ENCODE measurements at regions not wholly inside any gene's neighbourhood (a gene's known extent, or its start where the extent isn't known, plus 50 kb on each side); places are given as distances from the start of the nearest gene placed in this dataset.

DNA sequence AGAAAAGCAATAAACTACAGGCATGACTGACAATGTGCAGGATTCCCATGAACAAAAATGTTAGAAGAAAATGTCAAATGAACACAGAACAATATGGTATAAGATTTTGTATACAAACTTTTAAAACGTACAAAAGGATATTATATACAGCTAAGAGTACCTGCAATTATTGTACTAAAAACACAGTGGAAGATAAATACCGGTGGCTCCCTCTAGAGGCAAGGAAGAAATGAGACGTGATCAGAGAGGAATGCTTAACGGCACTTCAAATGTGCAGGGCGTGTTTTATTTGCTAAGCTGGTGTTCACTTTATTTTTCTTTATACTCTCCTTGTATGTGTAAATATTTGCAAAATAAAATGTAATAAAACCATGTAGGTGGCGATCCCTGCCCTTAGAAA lies 191.8 kb upstream of the SAMSN1 start:
- no peak for TF ChIP-seq EZH2 (IDR thresholded peaks at IDR 0.05; ENCODE audit: borderline replicate concordance, low read length)
- TF ChIP-seq, protein P1, sequence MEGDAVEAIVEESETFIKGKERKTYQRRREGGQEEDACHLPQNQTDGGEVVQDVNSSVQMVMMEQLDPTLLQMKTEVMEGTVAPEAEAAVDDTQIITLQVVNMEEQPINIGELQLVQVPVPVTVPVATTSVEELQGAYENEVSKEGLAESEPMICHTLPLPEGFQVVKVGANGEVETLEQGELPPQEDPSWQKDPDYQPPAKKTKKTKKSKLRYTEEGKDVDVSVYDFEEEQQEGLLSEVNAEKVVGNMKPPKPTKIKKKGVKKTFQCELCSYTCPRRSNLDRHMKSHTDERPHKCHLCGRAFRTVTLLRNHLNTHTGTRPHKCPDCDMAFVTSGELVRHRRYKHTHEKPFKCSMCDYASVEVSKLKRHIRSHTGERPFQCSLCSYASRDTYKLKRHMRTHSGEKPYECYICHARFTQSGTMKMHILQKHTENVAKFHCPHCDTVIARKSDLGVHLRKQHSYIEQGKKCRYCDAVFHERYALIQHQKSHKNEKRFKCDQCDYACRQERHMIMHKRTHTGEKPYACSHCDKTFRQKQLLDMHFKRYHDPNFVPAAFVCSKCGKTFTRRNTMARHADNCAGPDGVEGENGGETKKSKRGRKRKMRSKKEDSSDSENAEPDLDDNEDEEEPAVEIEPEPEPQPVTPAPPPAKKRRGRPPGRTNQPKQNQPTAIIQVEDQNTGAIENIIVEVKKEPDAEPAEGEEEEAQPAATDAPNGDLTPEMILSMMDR (conservative IDR thresholded peaks at IDR 0.05 in 1 of 2, IDR thresholded peaks at IDR 0.05 in 1 of 2; ENCODE audit: extremely low read depth in 1 of 2, insufficient read depth in 1 of 2, low read depth in 1 of 2, low read length in 2 of 2), result peak; percentile 74 to 75

Data from mammary epithelial cell (primary cell).